GM21723 (cell line): ENCODE measurements at regions not wholly inside any gene's neighbourhood (a gene's known extent, or its start where the extent isn't known, plus 50 kb on each side); places are given as distances from the start of the nearest gene placed in this dataset.
"Not testable (repeated sequence)": the region's sequence is repeated elsewhere in the genome, so short reads cannot be mapped to it uniquely, and the experiment has no call there.

Experiments used
- ATAC-seq: cut with Tn5 transposase; IDR thresholded peaks from one replicate; pipeline ENCODE4 v1.9.1; 2021; ENCODE audit warnings: mild to moderate bottlenecking, moderate library complexity; ENCODE audit not compliant: unreplicated experiment

DNA sequence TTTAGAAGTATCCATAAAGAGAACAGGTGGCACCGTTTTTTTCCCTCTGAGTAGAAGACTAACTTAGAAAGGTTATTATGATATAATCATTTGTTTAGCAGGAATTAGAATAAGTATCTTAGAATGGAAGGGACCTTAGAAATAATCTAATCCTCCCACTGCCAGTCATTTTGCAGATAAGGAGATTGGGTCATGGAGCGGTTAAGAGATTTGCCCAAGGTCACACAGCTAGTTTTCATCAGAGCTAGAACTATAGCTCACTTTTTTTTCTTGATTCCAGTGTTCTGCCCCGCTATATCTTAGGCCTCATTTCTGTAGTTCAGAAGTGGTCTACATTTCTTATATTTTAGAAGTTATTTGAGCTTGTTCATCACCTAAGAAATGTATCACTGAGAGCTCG lies 139.6 kb downstream of the PRL start:
- ATAC-seq: no peak

DNA sequence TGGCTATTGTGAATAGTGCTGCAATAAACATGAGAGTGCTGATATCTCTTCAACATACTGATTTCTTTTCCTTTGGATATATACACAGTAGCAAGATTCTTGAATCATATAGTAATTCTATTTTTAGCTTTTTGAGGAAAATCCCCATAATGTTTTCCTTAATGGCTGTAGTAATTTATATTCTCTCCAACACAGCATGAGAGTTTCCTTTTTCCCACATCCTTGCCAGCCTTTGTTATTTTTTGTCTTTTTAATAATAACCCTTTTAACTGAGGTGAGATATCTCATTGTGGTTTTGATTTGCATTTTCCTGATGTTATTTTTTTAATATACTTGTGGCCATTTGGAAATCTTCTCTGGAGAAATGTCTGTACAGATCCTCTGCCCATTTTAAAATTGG lies 132.6 kb downstream of the PRL start:
- no peak for ATAC-seq

DNA sequence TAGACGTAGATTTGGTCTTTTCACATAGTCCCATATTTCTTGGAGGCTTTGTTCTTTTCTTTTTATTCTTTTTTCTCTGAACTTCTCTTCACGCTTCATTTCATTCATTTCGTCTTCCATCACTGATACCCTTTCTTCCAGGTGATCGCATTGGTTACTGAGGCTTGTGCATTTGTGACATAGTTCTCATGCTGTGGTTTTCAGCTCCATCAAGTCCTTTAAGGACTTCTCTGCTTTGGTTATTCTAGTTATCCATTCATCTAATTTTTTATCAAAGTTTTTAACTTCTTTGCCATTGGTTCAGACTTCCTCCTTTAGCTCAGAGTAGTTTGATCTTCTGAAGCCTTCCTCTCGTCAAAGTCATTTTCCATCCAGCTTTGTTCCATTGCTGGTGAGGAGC lies 125.8 kb downstream of the PRL start:
- not testable (repeated sequence) for ATAC-seq

DNA sequence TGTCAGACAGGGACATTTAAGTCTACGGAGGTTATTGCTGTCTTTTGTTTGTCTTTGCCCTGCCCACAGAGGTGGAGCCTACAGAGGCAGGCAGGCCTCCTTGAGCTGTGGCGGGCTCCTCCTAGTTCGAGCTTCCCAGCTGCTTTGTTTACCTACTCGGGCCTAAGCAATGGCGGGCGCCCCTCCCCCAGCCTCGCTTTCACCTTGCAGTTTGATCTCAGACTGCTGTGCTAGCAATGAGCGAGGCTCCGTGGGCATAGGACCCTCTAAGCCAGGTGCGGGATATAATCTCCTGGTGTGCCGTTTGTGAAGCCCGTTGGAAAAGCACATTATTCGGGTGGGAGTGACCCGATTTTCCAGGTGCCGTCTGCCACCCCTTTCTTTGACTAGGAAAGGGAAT lies 125.0 kb downstream of the PRL start:
- ATAC-seq: not testable (repeated sequence)

DNA sequence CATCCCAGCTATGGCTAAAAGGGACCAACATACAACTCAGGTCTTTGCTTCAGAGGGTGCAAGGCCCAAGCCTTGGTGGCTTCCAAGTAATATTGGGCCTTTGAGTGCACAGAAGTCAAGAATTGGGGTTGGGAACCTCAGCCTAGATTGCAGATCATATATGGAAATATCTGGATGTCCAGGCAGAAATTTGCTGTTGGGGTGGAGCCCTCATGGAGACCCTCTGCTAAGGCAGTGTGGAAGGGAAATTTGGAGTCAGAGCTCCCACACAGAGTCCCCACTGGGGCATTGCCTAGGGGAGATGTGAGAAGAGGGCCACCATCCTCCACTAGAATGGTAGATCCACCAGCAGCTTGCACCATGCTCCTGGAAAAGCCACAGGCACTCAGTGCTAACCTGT lies 123.5 kb downstream of the PRL start:
- ATAC-seq: no peak

DNA sequence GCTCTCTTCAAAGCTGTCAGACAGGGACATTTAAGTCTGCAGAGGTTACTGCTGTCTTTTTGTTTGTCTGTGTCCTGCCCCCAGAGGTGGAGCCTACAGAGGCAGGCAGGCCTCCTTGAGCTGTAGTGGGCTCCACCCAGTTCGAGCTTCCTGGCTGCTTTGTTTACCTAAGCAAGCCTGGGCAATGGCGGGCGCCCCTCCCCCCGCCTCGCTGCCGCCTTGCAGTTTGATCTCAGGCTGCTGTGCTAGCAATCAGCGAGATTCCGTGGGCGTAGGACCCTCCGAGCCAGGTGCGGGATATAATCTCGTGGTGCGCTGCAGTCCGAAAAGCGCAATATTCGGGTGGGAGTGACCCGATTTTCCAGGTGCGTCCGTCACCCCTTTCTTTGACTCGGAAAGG lies 116.6 kb downstream of the PRL start:
- not testable (repeated sequence) for ATAC-seq

DNA sequence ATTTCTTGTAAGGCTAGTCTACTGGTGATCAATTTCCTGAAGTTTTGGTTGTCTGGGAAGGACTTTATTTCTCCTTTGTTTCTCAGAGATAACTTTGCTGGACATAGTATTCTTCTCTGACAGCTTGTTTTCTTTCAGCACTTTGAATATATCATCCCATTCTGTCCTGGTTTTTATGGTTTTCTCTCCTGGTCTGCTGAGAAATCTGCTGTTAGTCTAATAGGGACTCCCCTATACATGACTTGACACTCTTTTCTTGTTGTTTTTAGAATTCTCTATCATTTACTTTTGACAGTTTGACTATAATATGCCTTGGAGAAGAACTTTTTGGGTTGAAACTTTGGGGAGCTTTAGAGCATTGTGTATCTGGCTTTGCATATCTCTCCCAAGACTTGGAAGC lies 112.5 kb downstream of the PRL start:
- no peak for ATAC-seq

DNA sequence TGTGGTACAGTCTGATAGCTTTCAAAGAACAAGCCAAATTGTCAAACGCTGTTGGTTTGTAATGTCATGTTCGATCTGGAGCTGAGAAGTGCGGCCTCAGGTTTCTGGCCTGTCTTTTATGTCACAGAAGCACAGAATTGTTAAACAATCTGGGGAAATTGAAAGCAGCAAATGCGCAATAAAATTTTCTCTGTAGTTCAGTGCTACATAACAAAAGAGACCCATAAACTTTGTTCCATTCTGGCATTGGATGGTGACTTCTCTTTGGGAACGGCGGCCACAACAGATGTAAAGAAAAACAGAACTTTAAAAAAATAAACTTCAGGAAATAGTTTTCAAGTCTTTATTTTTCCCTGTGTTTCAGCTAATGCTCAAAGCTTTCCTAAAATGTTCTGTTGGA lies 106.9 kb downstream of the PRL start:
- ATAC-seq: no peak

DNA sequence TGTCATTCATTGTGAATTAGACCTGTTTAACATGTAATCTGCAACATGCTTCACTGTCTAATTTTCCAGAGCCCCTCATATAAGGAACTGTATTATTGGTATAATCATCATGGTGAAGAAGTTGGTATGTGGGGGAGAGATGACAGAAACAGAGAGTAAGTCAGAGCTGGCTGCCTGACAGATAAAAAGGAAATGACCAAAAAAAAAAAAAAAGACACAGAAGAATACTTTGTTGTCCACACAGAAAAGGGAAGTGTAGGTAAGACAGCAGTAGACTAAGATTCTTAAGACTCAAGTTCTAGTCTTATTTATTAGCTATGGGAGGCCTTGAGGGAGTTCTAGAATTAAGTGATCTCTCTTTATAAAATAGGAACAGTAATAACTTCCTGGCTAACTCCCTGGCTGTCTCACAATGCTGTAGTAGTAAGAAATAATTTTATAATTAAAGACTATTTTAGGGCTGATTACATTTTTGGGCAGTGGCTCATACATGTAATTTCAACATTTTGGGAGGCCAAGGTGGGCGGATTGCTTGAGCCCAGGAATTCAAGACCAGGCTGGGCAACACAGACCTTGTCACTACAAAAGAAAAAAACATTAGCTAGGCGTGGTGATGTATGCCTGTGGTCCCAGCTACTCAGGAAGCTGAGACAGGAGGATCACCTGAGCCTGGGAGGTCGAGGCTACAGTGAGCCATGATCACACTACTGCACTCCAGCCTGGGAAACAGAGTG lies 102.5 kb downstream of the PRL start:
- ATAC-seq: no peak

DNA sequence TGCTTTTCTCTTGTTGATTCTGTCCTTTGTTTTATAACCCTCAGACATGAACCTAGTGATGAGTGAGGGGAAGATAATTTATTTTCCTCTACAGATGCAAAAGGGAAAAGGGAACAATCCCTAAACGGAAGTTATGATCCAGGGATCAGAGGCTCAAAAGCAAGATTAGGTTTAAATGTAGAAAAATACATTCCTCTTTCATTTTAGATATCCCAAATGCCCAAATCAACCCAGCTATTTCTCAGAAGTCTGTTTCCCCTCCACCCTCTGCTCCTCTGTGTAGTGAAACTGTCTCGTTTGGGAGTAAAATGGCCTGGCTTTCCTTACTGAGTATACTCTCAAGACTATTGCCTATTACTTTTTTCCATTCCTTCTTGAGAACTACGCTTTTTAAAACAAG lies 97.1 kb downstream of the PRL start:
- no peak for ATAC-seq

DNA sequence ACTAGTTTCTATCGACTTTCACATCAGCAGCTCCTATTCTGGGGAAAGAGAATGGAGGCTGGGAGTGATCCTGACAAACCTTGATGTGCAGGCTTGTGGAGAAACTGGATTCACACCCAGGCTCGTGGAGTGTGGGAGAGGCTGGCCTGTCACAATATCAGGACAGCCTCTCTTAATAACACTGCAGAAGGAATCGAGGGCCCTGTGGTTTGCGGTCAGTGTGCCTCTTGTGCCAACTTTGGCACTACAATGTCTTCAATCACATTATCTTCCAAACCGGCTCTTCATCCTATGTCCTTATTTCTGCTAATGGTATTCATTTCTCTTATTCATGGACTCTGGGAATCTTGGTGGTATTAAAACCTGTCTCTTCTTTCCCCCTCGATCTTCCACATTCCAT lies 92.7 kb downstream of the PRL start:
- no peak for ATAC-seq

DNA sequence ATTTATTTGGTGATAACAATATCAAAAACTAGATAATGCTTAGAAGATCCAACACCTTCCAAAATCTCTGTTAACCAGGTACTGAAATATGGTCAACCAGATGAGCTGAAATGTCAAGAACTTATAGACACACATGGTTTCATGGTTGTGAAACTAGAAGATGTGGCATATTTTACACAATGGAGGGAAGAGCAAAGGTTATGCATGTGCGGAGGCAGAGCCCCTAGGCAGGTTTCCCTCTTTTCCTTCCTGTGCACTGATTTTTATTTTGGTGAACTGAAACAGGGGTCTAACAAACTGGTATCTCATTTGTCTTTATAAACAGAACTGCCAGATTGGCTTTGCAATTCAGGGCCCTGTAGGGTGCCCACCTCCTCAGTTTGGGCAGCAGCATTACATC lies 91.6 kb downstream of the PRL start:
- ATAC-seq: no peak

DNA sequence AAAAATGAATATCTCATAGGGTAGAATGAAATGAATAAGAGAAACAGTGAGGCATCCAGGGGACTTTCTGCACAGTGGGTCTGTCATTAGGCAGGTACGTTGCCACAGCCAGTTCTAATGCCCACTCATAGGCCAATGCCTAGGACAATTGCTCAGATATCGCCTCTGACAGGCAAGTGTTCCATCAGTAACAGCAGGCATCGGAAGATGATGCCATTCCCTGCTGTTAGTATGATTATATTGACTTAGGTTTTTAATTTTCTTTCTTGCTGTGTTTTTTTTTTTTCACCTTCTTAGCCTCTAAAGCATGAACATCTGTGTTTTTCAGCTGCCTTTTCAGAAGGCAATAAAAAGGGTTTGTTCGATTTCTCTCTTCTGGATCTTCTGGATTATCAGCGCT lies 90.7 kb downstream of the PRL start:
- no peak for ATAC-seq

DNA sequence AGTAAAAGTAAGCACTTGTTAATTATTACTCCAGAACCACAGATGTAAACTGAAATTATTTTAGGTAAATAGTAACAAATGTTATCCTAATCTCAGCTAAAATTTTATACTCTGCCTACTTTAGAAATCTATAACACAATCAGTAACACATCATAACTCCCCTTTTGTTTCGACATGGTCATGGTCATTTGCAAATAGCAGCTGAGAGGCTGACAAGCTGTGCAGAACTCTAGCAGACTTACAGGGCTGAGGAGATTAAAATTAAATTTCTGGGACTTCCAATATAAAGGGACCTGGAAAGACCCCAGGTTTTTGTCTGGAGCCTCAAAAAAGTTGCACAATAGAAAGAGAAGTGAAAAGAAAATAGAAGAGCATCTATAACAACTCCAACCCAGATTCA lies 88.8 kb downstream of the PRL start:
- ATAC-seq: no peak

DNA sequence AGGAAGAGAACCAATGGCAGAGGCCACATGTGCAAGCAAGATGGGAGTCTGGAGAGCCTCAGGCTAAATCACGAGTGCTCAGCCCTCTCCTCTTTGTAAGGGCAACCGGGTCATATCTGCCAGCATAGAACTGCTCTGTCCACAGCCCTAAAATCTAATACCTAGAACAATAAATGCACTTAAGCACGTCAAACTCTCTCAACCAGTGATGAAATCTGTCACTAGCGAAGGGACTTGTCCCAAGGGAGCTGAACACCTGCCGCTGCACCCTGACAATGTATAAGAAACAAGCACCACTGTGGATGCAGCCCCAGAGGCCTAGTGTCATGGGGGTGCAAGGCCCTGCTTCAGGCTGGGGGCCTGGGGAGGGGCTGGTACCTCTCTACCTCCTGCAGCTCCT lies 82.5 kb downstream of the PRL start:
- ATAC-seq: no peak

DNA sequence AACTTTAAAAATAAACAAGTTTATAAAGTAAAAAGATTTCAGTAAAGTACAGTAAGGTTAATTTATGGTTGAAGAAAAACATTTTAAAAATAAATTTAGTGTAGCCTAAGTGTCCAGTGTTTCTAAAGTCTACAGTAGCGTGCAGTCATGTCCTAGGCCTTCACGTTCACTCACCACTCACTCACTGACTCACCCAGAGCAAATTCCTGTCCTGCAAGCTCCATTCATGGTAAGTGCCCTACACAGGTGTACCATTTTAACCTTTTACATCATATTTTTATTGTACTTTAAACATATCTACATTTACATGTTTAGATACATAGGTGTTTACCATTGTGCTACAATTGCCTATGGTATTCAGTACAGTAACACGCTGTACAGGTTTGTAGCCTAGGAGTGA lies 81.4 kb downstream of the PRL start:
- ATAC-seq: not testable (repeated sequence)

DNA sequence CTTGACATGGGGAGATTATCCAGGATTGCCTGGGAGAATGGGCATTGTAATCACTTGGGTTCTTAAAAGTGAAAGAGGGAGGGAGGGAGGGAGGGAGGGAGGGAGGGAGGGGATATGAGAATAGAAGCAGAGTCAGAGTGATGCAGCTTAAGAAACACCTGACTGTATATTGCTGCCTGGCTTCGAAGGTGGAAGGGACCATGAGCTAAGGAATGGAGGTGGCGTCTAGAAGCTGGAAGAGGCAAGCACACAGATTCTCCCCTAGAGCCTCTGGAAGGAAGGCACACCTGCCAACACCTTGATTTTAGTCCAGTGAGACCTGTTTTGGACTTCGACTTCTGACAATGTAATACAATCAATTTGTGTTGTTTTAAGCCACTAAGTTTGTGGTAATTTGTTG lies 78.4 kb downstream of the PRL start:
- no peak for ATAC-seq

DNA sequence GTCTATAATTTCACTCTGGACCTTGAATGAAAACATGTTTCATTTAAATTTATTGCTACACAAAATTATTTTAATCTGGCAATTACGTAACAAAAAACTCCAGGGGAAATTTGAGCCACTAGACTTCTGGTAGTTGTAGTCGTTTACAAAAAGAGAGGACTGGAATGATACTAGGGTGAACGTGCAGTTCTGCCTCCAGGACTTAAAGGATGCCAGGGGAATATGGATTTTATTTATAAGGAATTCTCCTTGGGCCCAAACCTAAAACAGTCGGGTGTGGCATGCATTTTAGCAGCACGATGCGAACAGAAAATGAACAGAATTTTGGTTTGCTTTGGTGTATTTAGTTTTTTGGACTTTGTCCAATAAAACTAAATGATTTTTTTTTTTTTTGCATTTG lies 76.9 kb downstream of the PRL start:
- no peak for ATAC-seq

DNA sequence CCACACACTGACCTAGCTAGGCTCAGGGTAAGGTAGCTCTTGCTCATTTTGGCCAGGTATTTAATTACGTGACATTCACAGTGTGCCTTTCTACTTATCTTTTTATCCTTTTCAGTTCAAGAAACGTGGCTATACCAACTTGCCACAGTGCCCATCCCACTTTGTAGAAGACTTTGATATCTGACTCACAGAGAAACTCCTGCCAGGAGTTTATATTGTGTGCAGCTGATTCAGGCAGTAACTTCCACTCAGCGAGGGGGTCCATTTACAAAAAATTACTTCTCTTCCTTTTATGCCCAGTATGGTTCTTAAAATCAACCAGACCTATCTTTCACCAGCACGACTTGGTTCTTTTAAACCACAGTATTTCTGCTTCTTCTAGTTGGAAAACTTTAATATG lies 75.6 kb downstream of the PRL start:
- no peak for ATAC-seq

DNA sequence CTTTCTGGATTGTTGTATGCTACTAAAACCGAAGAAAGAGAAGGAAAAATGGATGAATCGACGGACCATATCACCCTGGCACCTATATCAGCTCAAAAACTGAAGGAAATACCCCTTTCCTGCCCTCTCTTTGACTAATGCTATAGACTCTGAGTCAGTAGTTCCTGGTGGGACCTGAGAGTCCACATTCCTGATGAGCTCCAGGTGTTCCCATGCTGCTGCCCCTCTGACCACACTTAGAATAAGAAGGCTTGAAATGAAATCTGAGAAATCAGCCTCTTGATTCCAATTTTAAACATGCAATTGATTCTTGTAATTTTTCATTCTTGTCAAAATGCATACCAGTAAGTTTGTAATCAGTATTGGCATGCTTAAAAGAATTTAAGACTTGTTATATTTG lies 75.2 kb downstream of the PRL start:
- no peak for ATAC-seq

DNA sequence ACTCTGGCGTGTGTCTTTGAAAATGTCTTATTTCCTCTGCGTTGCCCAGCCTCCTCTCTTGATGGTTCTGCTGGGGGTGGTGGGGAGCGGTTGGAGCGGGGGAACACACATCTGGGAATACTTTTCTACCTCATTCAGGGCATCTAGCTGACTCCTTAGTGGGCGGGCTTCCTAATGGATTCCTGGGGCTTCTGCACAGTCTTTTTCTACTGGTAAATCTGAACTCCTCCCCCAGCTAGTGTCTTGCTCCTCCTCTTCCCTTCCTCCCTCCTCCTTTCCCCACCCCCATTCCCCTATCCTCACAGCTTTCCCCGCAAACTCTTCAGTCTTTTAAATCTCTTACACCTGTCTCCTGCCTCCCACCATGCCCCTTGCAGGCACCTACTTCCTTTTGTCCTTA lies 74.4 kb downstream of the PRL start:
- ATAC-seq: no peak

DNA sequence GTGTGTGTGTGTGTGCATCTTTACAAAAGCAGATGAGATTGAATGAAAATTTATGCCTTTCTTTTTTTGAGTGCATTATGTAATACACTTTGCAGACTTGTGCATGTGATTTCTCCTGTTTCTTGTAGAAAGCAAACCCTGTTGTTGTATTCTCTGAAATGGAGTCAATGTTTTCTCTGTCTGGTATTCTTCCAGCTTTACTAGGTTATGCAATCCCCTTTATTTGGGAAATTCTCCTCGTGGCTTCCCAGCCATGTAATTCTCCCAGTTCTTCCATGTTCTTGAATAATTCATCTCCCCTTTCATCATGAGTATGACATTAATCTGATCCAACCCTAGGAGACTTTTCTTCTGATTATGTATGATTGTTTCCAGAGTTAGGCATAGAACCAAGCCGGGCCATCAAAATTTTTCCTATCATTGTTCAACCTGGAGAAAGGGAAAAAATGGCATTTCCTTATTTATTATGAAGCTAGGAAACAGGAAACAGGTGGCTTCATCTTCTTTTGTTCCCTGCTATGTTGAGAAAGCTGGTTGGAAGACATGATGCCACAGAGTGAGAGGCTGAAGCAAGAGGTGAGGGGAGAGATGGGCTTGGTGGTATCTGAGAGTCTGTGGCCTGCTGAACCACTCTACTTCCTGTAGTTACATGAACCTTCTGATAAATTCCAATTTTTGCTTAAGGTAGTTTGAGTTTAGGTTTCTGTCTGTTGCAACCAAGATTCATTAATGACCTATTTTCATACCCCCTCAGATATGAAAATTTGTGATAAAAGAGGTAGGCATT lies 68.8 kb downstream of the PRL start:
- no peak for ATAC-seq

DNA sequence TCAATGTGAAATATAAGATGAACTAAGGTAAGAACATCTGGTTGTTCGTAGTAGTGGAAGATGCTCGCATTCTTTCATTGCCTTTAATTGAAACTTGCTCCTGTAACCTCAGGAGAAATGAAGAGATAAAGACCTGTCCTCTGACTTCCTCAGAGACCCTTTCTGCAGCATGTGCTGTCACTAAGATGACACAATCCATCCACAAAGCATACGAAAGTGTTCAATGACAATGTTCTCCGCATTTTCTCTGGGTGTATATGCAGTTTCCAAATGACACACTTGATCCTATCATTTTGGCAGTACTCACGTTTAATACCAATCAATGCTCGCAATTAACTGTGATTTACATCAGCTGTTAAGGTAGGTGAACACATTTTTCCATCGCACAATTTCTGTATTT lies 65.8 kb downstream of the PRL start:
- ATAC-seq: no peak
